GM19324 (cell line): ENCODE measurements at regions not wholly inside any gene's neighbourhood (a gene's known extent, or its start where the extent isn't known, plus 50 kb on each side); places are given as distances from the start of the nearest gene placed in this dataset.

Experiments used
- ATAC-seq: cut with Tn5 transposase; IDR thresholded peaks from one replicate; pipeline ENCODE4 v1.9.1; 2021; ENCODE audit warnings: mild to moderate bottlenecking, moderate library complexity; ENCODE audit not compliant: unreplicated experiment, low FRiP score

DNA sequence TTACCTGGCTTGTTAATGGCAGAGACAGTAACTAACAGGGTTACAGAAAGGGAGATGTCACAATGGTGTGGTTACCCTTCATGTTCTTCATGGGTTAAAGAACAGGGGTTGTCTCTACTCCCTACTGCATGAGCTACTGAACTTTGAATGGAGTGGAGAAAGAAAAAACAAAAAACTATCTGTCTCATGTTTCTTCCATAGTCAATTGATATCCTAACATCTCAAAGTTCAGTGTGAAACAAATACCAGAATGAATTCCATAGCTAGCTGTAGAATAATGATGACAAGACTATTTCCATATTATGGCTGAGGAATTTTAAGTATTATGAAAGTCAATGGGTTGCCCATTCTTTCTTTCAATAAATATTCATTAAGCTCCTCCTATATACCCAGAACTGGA is 161.3 kb upstream of the LPP start:
- no peak for ATAC-seq

DNA sequence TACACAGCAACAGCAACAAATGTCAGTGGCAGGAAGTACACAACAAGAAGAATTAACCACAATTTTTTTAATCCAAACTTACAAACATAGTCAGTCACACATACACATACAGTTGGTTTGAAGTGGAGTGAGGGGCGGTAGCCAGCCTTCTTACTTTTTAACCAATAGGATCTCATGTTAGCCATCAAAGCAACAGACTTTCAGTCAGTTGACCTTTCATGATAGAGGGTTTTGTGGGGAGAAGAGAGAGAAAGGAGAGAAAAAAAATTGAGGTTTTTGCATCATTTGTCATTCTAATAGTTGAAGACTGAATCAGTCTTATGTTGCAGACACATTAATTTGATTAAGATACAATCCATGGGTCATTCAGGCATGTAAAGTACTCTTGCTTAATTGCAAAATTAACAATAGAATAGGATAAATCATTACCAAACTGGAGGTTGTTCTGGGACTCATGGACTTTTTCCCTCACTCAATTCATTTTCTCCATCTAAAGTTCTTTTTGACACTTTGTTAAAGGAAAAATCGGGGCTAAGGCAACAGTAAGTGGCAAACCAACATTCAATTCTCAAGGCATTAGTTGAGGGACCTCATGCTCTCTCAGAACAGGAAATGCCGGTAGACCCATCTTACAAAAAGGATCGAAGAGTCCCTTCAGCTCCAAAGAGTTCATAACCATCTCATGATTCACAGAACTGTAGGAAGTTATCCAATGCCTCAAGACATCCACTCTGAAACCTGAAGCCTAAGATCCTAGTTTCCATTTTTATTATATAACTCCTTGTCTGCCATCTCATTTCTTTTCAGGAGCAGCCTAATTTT is 159.5 kb upstream of the LPP start:
- ATAC-seq: no peak

GRCh38 chr3:187995043-187995400 is 158.9 kb upstream of the LPP start:
- no peak for ATAC-seq

DNA sequence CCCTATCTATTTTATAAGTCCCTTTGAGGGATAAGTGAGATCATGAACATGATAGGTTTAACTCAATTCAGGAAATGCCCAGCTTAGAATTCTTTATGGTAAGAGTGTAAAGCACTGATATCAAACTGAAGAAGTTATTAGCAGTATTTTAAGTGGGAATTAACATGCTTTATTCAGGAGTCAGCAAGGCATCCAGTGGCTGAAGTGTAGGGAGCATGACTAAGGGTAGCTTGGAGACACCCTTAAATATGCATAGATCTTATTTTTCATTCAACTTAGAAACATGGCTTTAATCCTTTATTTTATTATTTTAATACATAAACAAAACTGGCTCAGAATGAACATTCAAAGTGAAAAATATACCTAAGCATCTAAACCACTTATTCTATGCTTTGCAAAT is 158.3 kb upstream of the LPP start:
- no peak for ATAC-seq

DNA sequence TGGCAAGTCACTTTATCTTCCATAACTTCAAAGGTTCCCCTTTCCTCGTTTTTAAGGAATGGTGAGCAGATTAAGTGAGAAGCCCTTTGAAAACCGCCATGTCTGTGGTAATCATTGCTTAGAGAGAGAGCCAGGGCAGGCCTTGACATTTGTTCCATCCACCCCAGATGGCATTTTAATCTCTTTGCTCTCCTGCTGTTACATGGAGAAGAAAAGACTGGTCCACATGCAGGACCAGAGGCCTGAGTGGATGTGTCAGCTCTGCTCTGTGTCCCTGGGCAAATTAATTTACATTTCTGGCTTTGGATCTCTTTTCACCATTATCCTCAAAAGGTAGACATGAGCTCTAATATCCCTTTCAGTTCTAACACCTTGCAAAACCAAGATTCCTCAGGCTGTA is 157.3 kb upstream of the LPP start:
- ATAC-seq: no peak

DNA sequence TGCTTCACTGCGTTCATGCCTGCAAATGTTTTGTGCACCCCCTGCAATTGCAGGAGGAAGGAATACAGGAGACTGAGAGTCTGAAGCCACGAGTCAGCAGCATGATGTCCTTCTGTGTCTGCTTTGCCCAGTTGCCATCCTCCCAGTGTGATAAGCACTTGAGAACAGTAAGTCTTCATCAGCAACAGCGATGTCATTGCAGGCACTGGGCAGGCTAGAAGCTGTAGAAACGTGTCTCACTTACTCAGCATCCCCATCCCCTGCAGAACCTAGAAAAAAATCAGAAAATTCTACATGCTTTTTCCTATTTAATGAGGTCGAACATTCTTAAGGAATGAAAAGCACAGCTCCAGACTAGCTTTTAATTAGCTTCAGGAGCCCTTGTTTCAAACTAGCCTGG is 156.5 kb upstream of the LPP start:
- ATAC-seq: no peak

GRCh38 chr3:187997946-187998561 is 155.9 kb upstream of the LPP start:
- no peak for ATAC-seq

DNA sequence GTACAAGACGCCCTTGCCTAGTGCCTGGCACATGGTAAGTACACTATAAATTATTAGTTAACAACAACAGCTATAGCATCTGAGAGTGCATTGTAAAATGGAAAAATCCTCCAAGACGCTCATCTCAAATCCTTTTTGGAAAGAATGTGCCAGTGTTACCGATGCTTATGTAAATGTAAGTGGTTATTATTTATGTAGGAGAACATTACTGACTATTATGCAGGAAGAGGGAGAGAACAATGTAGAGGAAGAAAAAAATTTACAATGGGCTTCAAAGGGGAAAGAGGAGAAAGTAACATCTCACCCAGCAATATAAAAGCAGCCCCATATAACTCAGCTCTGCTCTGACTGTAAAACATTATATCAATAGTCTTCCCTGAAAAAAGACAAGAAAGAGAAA is 155.3 kb upstream of the LPP start:
- ATAC-seq: no peak

GRCh38 chr3:187999821-188000220 is 154.1 kb upstream of the LPP start:
- ATAC-seq: no peak

DNA sequence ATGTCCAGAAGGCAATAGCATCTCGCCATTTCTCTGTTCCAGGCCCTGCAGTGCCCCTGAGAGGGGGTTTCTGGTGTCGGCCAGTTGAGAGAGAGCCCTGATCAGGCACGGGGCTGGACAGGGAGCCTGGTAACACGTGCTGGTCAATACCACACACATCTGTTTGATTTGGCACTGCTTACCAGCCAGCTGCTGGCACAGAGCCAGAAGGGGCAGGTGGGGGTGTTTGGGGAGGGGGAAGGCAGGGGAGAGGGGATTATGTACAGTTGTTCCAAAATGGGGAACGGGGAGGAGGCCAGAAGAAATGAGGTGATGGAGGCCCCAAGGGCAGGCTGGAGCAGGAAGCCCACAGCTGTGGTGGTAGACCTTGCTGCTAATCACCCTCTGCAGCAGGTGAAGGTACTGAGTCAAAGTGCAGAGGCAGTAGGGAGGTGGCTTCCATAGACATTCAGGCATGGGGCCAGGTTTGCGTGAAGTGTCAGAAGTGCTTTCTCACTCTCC is 153.5 kb upstream of the LPP start:
- no peak for ATAC-seq

DNA sequence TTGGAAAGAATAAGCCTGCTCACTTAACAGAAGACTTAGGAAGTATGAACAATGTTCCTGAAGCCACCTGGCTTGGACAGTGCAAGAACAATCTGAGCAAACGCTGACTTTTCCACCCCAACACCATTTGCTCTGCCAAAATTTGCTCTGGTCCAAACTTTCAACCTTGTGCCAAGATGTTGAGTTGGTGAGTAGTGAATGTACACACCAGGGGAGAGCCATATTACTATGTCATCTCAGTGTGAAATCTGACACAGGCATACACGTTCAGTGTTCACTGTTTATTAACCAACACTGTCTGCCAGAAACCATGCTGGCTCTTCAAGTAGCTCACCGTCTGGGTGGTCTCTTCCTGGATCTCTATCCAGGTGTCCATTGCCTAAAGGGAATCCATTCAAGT is 152.9 kb upstream of the LPP start:
- ATAC-seq: no peak

DNA sequence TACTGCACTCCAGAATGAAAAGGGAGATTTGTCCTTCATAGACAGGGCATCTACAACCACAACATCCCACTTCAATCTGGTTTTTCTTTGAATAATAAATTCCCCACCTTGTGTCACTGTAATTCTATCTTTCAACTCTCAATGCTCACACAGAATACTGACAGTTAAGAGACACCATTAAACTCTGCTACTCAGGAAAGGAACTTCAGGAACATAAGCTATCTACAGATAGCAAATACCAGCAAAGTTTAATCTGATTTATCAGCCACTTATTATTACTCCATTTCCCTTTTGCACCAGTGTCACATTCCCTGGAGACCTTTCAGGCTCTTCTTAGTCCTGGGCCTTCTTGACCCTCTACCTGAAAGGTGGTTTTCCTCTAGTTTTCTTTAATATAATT is 152.0 kb upstream of the LPP start:
- ATAC-seq: no peak

GRCh38 chr3:188002626-188003138 is 151.3 kb upstream of the LPP start:
- ATAC-seq: no peak

DNA sequence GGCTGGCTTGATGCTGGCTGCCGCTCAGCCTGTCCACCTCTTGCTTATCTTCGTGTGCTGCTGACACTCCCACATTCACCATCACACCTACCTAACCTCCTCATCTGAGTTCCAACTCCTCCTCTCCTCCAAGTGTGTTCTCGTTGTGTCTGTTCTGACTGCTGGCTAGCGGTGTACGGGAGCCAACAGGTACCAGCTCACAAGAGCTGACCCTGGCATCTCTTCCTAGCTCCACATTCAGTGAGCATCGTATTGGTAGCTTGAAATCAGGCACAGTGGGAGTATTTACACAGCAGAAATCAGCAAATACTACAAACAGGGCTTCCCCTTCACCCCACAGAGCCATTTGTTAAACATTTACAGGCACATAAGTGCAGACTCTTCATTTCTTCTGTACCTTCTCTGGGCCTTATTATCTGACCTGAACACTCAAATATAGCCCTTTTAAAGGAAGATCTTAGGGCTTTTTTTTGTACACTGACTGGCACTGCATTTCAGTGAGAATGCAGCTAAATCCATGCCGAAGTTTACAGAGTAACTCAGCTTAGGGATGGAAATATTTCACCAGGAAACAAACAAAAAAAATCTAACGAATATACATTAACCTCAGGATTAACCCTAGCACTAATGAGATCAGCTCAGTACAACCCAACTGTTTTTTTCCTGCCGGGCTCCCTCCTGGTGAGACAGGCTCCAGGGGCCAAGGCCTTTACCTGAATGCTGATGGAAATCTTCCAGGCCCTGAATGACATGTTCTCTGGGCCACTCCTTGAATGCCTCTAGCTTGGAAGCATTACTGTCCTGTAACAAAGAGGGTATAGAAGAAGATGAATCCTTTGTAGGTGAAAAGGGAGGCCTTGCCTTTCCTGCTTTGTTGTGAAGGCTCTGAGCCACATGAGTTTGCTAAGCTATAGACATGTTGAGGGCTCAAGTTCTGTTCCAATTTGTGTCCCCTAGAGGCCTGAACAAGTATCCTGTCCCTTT is 150.5 kb upstream of the LPP start:
- ATAC-seq: no peak

- no peak for ATAC-seq
Observed at GRCh38 chr3:188006726-188007393, 147.1 kb upstream of the LPP start.

- ATAC-seq: no peak
Observed at GRCh38 chr3:188007897-188008296, 146.1 kb upstream of the LPP start.

GRCh38 chr3:188008582-188009213 is 145.3 kb upstream of the LPP start:
- no peak for ATAC-seq

DNA sequence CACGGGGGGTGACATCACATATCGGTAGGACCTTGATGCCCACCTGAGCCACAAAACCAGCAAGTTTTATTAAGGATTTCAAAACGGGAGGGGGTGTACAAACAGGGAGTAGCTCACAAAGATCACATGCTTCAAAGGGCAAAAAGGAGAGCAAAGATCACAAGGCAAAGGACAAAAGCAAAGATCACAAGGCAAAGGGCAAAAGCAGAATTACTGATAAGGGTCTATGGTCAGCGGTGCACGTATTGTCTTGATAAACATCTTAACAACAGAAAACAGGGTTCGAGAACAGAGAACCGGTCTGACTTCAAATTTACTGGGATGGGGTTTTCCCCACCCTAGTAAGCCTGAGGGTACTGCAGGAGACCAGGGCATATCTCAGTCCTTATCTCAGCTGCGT is 143.5 kb upstream of the LPP start:
- ATAC-seq: no peak

GRCh38 chr3:188019727-188020126 is 134.2 kb upstream of the LPP start:
- no peak for ATAC-seq

DNA sequence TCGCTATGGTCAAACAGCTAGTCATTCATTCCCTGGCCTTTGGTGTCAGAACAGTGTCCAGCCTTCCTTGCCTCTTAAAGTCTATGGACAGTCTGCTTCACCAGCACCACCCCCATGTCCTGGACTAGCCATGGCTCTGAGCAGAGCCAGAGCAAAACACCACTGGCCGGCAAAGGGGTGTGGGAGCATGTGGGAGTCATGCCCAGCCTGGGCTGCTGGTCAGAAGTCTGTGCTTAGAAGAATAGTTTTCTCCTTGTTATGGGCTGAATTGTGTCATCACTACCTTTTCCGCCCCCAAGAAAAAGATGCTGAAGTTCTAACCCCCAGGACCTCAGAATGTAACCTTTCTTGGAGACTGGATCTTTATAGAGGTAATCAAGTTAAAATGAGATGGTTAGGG is 132.9 kb upstream of the LPP start:
- ATAC-seq: no peak
